CD14-positive monocyte (primary cell): ENCODE measurements at regions not wholly inside any gene's neighbourhood (a gene's known extent, or its start where the extent isn't known, plus 50 kb on each side); places are given as distances from the start of the nearest gene placed in this dataset.

Experiments
- DNase-seq, 3 donors: peaks; one replicate each; pipeline ENCODE4 v3.0.0-alpha.2; 2011 to 2022
- H2AFZ ChIP-seq: 2 replicates; pipeline ENCODE4 v1.6.0; 2012; ENCODE audit warnings: mild to moderate bottlenecking, low read depth, low read length, inconsistent platforms; ENCODE audit not compliant: insufficient read depth, poor library complexity, severe bottlenecking
- H3K27ac ChIP-seq, 2 donors: 1 replicate in 1 of 2; 2 replicates in 1 of 2; pipeline ENCODE4 v1.5.1; 2012 to 2013; ENCODE audit warnings: low read length in 2 of 2, control low read depth in 1 of 2, inconsistent platforms in 1 of 2, low read depth in 1 of 2, mild to moderate bottlenecking in 1 of 2
- H3K27me3 ChIP-seq, 2 donors: one replicate each; pipeline versions ENCODE4 v1.6.0 to v1.6.1; 2011 to 2013; ENCODE audit warnings: low read length in 2 of 2; ENCODE audit not compliant: control insufficient read depth in 2 of 2, insufficient read depth in 2 of 2
- H3K36me3 ChIP-seq, 2 donors: replicated peaks in 1 of 2; 1 replicate in 1 of 2; 2 replicates in 1 of 2; pipeline versions ENCODE4 v1.5.1 to v1.6.1; 2012 to 2013; ENCODE audit warnings: low read length in 2 of 2, control low read depth in 1 of 2, inconsistent platforms in 1 of 2, mild to moderate bottlenecking in 1 of 2; ENCODE audit not compliant: insufficient read depth in 2 of 2, control insufficient read depth in 1 of 2
- H3K4me1 ChIP-seq, 2 donors: 1 replicate in 1 of 2; 2 replicates in 1 of 2; pipeline versions ENCODE4 v1.5.1 to v1.6.1; 2012 to 2013; ENCODE audit warnings: low read length in 2 of 2, control low read depth in 1 of 2, inconsistent platforms in 1 of 2, mild to moderate bottlenecking in 1 of 2, moderate library complexity in 1 of 2; ENCODE audit not compliant: insufficient read depth in 2 of 2, control insufficient read depth in 1 of 2
- H3K4me2 ChIP-seq: replicated peaks from 2 replicates; pipeline ENCODE3; 2012; ENCODE audit warnings: low read length, moderate library complexity, mild to moderate bottlenecking; ENCODE audit not compliant: poor library complexity, severe bottlenecking; ENCODE audit errors: extremely low read depth
- H3K4me3 ChIP-seq, 3 experiments: fragments of 200-600 bp in 1 of 3; sonication (generic) in 1 of 3; replicated peaks in 1 of 3; 1 replicate in 2 of 3; 2 replicates in 1 of 3; pipeline ENCODE4 v1.5.1; 2011 to 2013; ENCODE audit warnings: low read length in 3 of 3, mild to moderate bottlenecking in 3 of 3, control low read depth in 2 of 3, low read depth in 2 of 3, inconsistent platforms in 1 of 3, moderate library complexity in 1 of 3
- H3K79me2 ChIP-seq: 2 replicates; pipeline ENCODE4 v1.6.0; 2012; ENCODE audit warnings: mild to moderate bottlenecking, control low read depth, inconsistent platforms, low read length, moderate library complexity; ENCODE audit not compliant: insufficient read depth
- H3K9ac ChIP-seq: 2 replicates; pipeline ENCODE4 v1.6.0; 2017; ENCODE audit warnings: low read length, mild to moderate bottlenecking; ENCODE audit not compliant: insufficient read depth, poor library complexity, severe bottlenecking
- H3K9me3 ChIP-seq, 2 donors: replicated peaks in 1 of 2; 1 replicate in 1 of 2; 2 replicates in 1 of 2; pipeline versions ENCODE4 v1.5.1 to v1.6.1; 2012 to 2013; ENCODE audit warnings: low read length in 2 of 2, control low read depth in 1 of 2; ENCODE audit not compliant: control insufficient read depth in 1 of 2, insufficient read depth in 1 of 2
- H4K20me1 ChIP-seq: 2 replicates; pipeline ENCODE4 v1.6.0; 2012; ENCODE audit warnings: mild to moderate bottlenecking, low read length, control low read depth, moderate library complexity; ENCODE audit not compliant: insufficient read depth
- H3K27ac Mint-ChIP-seq, 7 donors: one replicate each; pipeline ENCODE4 v1.8.0; 2020; ENCODE audit warnings: mild to moderate bottlenecking in 7 of 7, mixed read lengths in 7 of 7, moderate library complexity in 6 of 7, inconsistent platforms in 2 of 7
- H3K27me3 Mint-ChIP-seq, 3 donors: one replicate each; pipeline ENCODE4 v1.8.0; 2021 to 2022; ENCODE audit warnings: low read depth in 3 of 3, mild to moderate bottlenecking in 3 of 3, mixed read lengths in 3 of 3, moderate library complexity in 3 of 3, inconsistent platforms in 1 of 3
- H3K36me3 Mint-ChIP-seq, 2 donors: one replicate each; pipeline ENCODE4 v1.8.0; 2020; ENCODE audit warnings: mixed read lengths in 2 of 2, inconsistent platforms in 1 of 2, mild to moderate bottlenecking in 1 of 2
- H3K4me1 Mint-ChIP-seq: one replicate; pipeline ENCODE4 v1.8.0; 2020; ENCODE audit warnings: mild to moderate bottlenecking, mixed read lengths
- H3K4me3 Mint-ChIP-seq, 2 donors: one replicate each; pipeline ENCODE4 v1.8.0; 2020; ENCODE audit warnings: mild to moderate bottlenecking in 2 of 2, mixed read lengths in 2 of 2, moderate library complexity in 1 of 2
- H3K9me3 Mint-ChIP-seq, 7 donors: one replicate each; pipeline ENCODE4 v1.8.0; 2020 to 2022; ENCODE audit warnings: mixed read lengths in 7 of 7, mild to moderate bottlenecking in 6 of 7, moderate library complexity in 6 of 7, inconsistent platforms in 2 of 7
- CTCF ChIP-seq: fragments of 200-600 bp; IDR thresholded peaks from one replicate; pipeline ENCODE4 v1.8.0; 2022; ENCODE audit warnings: antibody characterized with exemption, mild to moderate bottlenecking
- WGBS: methylation state at CpG from one replicate; pipeline ENCODE4 v1.1.5; 2013; ENCODE audit warnings: missing lambda C conversion rate; ENCODE audit not compliant: insufficient coverage; 5-methylcytosine and 5-hydroxymethylcytosine counted together
- intact Hi-C, 2 donors: fragments of 100-400 bp; cut with micrococcal nuclease; formaldehyde crosslinking; loops; one replicate each; pipeline versions ENCODE4 v1.15.0 to v1.15.1; 2023

GRCh38 chr10:69714572-69714971, 84.5 kb downstream of the FAM241B start:
- no peaks in the 10 kb centered on the region for H3K36me3 ChIP-seq
- H3K27me3 Mint-ChIP-seq: peaks cover 3 to 10% (median 4%) of the 10 kb centered on the region in 3 donors
- peak overlapping the region in 1 of 7 donors; percentile 8 for H3K27ac Mint-ChIP-seq
- intact Hi-C loops: no loop called here
- no CpG with 5 or more reads among the region's 4 CpGs for WGBS
- no peaks in the 10 kb centered on the region for H3K9me3 Mint-ChIP-seq
- no peak for DNase-seq
- no peaks in the 10 kb centered on the region for H4K20me1 ChIP-seq
- no peak overlapping the region for H3K4me3 Mint-ChIP-seq
- H3K9ac ChIP-seq: no peak overlapping the region
- no peaks in the 10 kb centered on the region for H3K79me2 ChIP-seq
- H3K4me1 ChIP-seq: no peaks in the 10 kb centered on the region
- no peak for TF ChIP-seq CTCF
- H3K4me1 Mint-ChIP-seq: no peaks in the 10 kb centered on the region
- H3K27ac ChIP-seq: no peak overlapping the region
- H3K36me3 Mint-ChIP-seq: no peaks in the 10 kb centered on the region
- H2AFZ ChIP-seq: no peak overlapping the region
- no peaks in the 10 kb centered on the region for H3K27me3 ChIP-seq
- H3K4me2 ChIP-seq: no peak overlapping the region
- H3K9me3 ChIP-seq: no peaks in the 10 kb centered on the region
- no peak overlapping the region for H3K4me3 ChIP-seq

- Histone ChIP-seq H3K9me3 (no peaks in the 10 kb centered on the region), H3K79me2 (no peaks in the 10 kb centered on the region), H3K27me3 (no peaks in the 10 kb centered on the region), H3K9ac (no peak overlapping the region), H3K27ac (no peak overlapping the region), H3K4me2 (no peak overlapping the region), H3K36me3 (no peaks in the 10 kb centered on the region), H3K4me3 (no peak overlapping the region), H2AFZ (no peak overlapping the region), H4K20me1 (no peaks in the 10 kb centered on the region), H3K4me1 (no peaks in the 10 kb centered on the region)
- H3K4me1 Mint-ChIP-seq: no peaks in the 10 kb centered on the region
- no peak for TF ChIP-seq CTCF
- WGBS: 76% methylated on average over 9 of the region's 11 CpGs
- no peak overlapping the region for H3K4me3 Mint-ChIP-seq
- H3K27me3 Mint-ChIP-seq: peaks cover 2 to 10% (median 7%) of the 10 kb centered on the region in 3 donors
- H3K36me3 Mint-ChIP-seq: no peaks in the 10 kb centered on the region
- intact Hi-C loops: loop anchor here in 1 of 2 donors (5.0 kb wide), 1 partner anchor 198 kb away; no protein-coding TSS in a partner anchor
- no peaks in the 10 kb centered on the region for H3K9me3 Mint-ChIP-seq
- H3K27ac Mint-ChIP-seq: no peak overlapping the region
- no peak for DNase-seq
Observed at GRCh38 chr10:69715156-69715898, 85.3 kb downstream of the FAM241B start.
